Activated CD4-positive, alpha-beta T cell treated with anti-CD3 and anti-CD28 coated beads, Interleukin-2, amount 10 ng/mL, durations not matched to agents 24 days and 14 days (primary cell): ENCODE measurements at regions not wholly inside any gene's neighbourhood (a gene's known extent, or its start where the extent isn't known, plus 50 kb on each side); places are given as distances from the start of the nearest gene placed in this dataset.

ENCODE experiments used
- DNase-seq: peaks from one replicate; pipeline ENCODE4 v3.0.0; 2022
- H3K27ac Mint-ChIP-seq: one replicate; pipeline ENCODE4 v1.8.0; 2022; ENCODE audit warnings: mild to moderate bottlenecking, mixed read lengths
- H3K27me3 Mint-ChIP-seq: one replicate; pipeline ENCODE4 v1.8.0; 2022; ENCODE audit warnings: mixed read lengths
- H3K36me3 Mint-ChIP-seq: one replicate; pipeline ENCODE4 v1.8.0; 2022; ENCODE audit warnings: low read depth, mild to moderate bottlenecking, mixed read lengths
- H3K4me1 Mint-ChIP-seq: one replicate; pipeline ENCODE4 v1.8.0; 2021; ENCODE audit warnings: mixed read lengths
- H3K4me3 Mint-ChIP-seq: one replicate; pipeline ENCODE4 v1.8.0; 2022; ENCODE audit warnings: mild to moderate bottlenecking, moderate library complexity, mixed read lengths
- H3K9me3 Mint-ChIP-seq: one replicate; pipeline ENCODE4 v1.8.0; 2021; ENCODE audit warnings: mixed read lengths
- intact Hi-C: fragments of 100-400 bp; cut with micrococcal nuclease; formaldehyde crosslinking; loops from one replicate; pipeline ENCODE4 v1.15.1; 2023

GRCh38 chr2:212669761-212670160 lies 131.2 kb upstream of the ERBB4 start:
- H3K27me3 Mint-ChIP-seq = no peaks in the 10 kb centered on the region
- H3K4me3 Mint-ChIP-seq = no peak overlapping the region
- intact Hi-C loops = no loop called here
- no peaks in the 10 kb centered on the region for H3K4me1 Mint-ChIP-seq
- H3K9me3 Mint-ChIP-seq = no peaks in the 10 kb centered on the region
- H3K27ac Mint-ChIP-seq = no peak overlapping the region
- no peak for DNase-seq
- H3K36me3 Mint-ChIP-seq = no peaks in the 10 kb centered on the region

GRCh38 chr2:212667751-212668316 lies 129.2 kb upstream of the ERBB4 start:
- no peak for DNase-seq
- Mint-ChIP-seq H3K4me3 (no peak overlapping the region), H3K9me3 (no peaks in the 10 kb centered on the region), H3K4me1 (no peaks in the 10 kb centered on the region), H3K27ac (no peak overlapping the region), H3K27me3 (no peaks in the 10 kb centered on the region), H3K36me3 (no peaks in the 10 kb centered on the region)
- intact Hi-C loops = no loop called here

- intact Hi-C loops = no loop called here
- H3K4me3 Mint-ChIP-seq = no peak overlapping the region
Measured at GRCh38 chr2:212665948-212666347, 127.3 kb upstream of the ERBB4 start.

GRCh38 chr2:212659441-212659840 lies 120.8 kb upstream of the ERBB4 start:
- Mint-ChIP-seq H3K36me3 (no peaks in the 10 kb centered on the region), H3K4me3 (no peak overlapping the region), H3K4me1 (no peaks in the 10 kb centered on the region), H3K9me3 (no peaks in the 10 kb centered on the region), H3K27ac (no peak overlapping the region), H3K27me3 (no peaks in the 10 kb centered on the region)
- intact Hi-C loops = no loop called here
- no peak for DNase-seq

More at GRCh38 chr2:212665948-212666347, 127.3 kb upstream of the ERBB4 start:
- H3K4me1 Mint-ChIP-seq = no peaks in the 10 kb centered on the region
- DNase-seq = no peak
- no peak overlapping the region for H3K27ac Mint-ChIP-seq
- no peaks in the 10 kb centered on the region for H3K36me3 Mint-ChIP-seq
- H3K27me3 Mint-ChIP-seq = no peaks in the 10 kb centered on the region
- no peaks in the 10 kb centered on the region for H3K9me3 Mint-ChIP-seq

- no peak overlapping the region for H3K27ac Mint-ChIP-seq
- H3K27me3 Mint-ChIP-seq = no peaks in the 10 kb centered on the region
- H3K4me1 Mint-ChIP-seq = no peaks in the 10 kb centered on the region
Measured at GRCh38 chr2:212649646-212650045, 111.0 kb upstream of the ERBB4 start.

GRCh38 chr2:212646698-212647366 lies 108.2 kb upstream of the ERBB4 start:
- H3K9me3 Mint-ChIP-seq = no peaks in the 10 kb centered on the region
- intact Hi-C loops = no loop called here
- no peaks in the 10 kb centered on the region for H3K27me3 Mint-ChIP-seq
- H3K4me3 Mint-ChIP-seq = no peak overlapping the region
- no peaks in the 10 kb centered on the region for H3K4me1 Mint-ChIP-seq
- DNase-seq = no peak
- no peaks in the 10 kb centered on the region for H3K36me3 Mint-ChIP-seq
- no peak overlapping the region for H3K27ac Mint-ChIP-seq

More at GRCh38 chr2:212649646-212650045, 111.0 kb upstream of the ERBB4 start:
- H3K9me3 Mint-ChIP-seq = no peaks in the 10 kb centered on the region
- no peaks in the 10 kb centered on the region for H3K36me3 Mint-ChIP-seq
- intact Hi-C loops = no loop called here
- DNase-seq = no peak
- H3K4me3 Mint-ChIP-seq = no peak overlapping the region

GRCh38 chr2:212644195-212644837 lies 105.7 kb upstream of the ERBB4 start:
- no peaks in the 10 kb centered on the region for H3K27me3 Mint-ChIP-seq

GRCh38 chr2:212640428-212640827 lies 101.8 kb upstream of the ERBB4 start:
- no peak for DNase-seq
- Mint-ChIP-seq H3K4me3 (no peak overlapping the region), H3K27ac (no peak overlapping the region), H3K4me1 (no peaks in the 10 kb centered on the region), H3K36me3 (no peaks in the 10 kb centered on the region), H3K27me3 (no peaks in the 10 kb centered on the region), H3K9me3 (no peaks in the 10 kb centered on the region)
- intact Hi-C loops = no loop called here

More at GRCh38 chr2:212644195-212644837, 105.7 kb upstream of the ERBB4 start:
- intact Hi-C loops = no loop called here
- no peak for DNase-seq
- H3K36me3 Mint-ChIP-seq = no peaks in the 10 kb centered on the region
- no peak overlapping the region for H3K27ac Mint-ChIP-seq
- H3K4me1 Mint-ChIP-seq = no peaks in the 10 kb centered on the region
- no peaks in the 10 kb centered on the region for H3K9me3 Mint-ChIP-seq
- H3K4me3 Mint-ChIP-seq = no peak overlapping the region

- DNase-seq = no peak
- Mint-ChIP-seq H3K27ac (no peak overlapping the region), H3K4me3 (no peak overlapping the region), H3K4me1 (no peaks in the 10 kb centered on the region), H3K9me3 (no peaks in the 10 kb centered on the region), H3K36me3 (no peaks in the 10 kb centered on the region), H3K27me3 (no peaks in the 10 kb centered on the region)
- intact Hi-C loops = no loop called here
Measured at GRCh38 chr2:212638694-212639093, 100.1 kb upstream of the ERBB4 start.

GRCh38 chr2:212628586-212628985 lies 90.0 kb upstream of the ERBB4 start:
- Mint-ChIP-seq H3K27ac (no peak overlapping the region), H3K4me3 (no peak overlapping the region), H3K36me3 (no peaks in the 10 kb centered on the region), H3K4me1 (no peaks in the 10 kb centered on the region), H3K27me3 (no peaks in the 10 kb centered on the region), H3K9me3 (no peaks in the 10 kb centered on the region)
- intact Hi-C loops = no loop called here
- no peak for DNase-seq

- Mint-ChIP-seq H3K4me1 (no peaks in the 10 kb centered on the region), H3K36me3 (no peaks in the 10 kb centered on the region), H3K4me3 (no peak overlapping the region), H3K27me3 (no peaks in the 10 kb centered on the region), H3K9me3 (no peaks in the 10 kb centered on the region), H3K27ac (no peak overlapping the region)
- intact Hi-C loops = no loop called here
- DNase-seq = no peak
Measured at GRCh38 chr2:212626371-212626918, 87.8 kb upstream of the ERBB4 start.

GRCh38 chr2:212619954-212620353 lies 81.4 kb upstream of the ERBB4 start:
- Mint-ChIP-seq H3K4me3 (no peak overlapping the region), H3K27me3 (no peaks in the 10 kb centered on the region), H3K36me3 (no peaks in the 10 kb centered on the region), H3K9me3 (no peaks in the 10 kb centered on the region), H3K4me1 (no peaks in the 10 kb centered on the region), H3K27ac (no peak overlapping the region)
- intact Hi-C loops = no loop called here
- no peak for DNase-seq

- Mint-ChIP-seq H3K27ac (no peak overlapping the region), H3K9me3 (no peaks in the 10 kb centered on the region), H3K27me3 (no peaks in the 10 kb centered on the region), H3K4me3 (no peak overlapping the region), H3K36me3 (no peaks in the 10 kb centered on the region), H3K4me1 (no peaks in the 10 kb centered on the region)
- DNase-seq = no peak
- intact Hi-C loops = no loop called here
Measured at GRCh38 chr2:212618636-212619035, 80.0 kb upstream of the ERBB4 start.

GRCh38 chr2:212610872-212611425 lies 72.3 kb upstream of the ERBB4 start:
- no peak for DNase-seq
- no peak overlapping the region for H3K4me3 Mint-ChIP-seq
- H3K9me3 Mint-ChIP-seq = no peaks in the 10 kb centered on the region
- H3K27ac Mint-ChIP-seq = no peak overlapping the region
- H3K36me3 Mint-ChIP-seq = no peaks in the 10 kb centered on the region
- no peaks in the 10 kb centered on the region for H3K4me1 Mint-ChIP-seq
- intact Hi-C loops = no loop called here
- H3K27me3 Mint-ChIP-seq = no peaks in the 10 kb centered on the region
